ENCODE measurements at regions not wholly inside any gene's neighbourhood (a gene's known extent, or its start where the extent isn't known, plus 50 kb on each side); places are given as distances from the start of the nearest gene placed in this dataset.

DNA sequence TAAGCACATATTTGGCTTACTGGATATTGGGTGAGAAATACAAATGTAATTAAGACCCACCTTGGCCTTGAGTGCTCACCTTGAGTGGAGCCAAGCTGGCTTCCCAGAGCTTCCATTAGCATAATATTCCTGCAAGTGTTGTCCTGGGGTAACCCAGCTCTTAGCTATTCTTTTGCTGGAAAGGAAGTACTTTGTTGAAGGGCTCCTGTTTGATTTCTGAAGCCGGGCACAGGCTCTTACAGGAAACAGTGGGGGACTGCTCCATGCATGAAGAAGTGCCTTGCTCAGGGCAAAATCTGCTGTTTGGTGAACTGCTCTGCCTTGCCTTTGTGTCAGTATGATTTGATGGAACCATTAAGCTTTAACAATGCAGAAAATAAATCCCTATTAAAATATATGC is 325.4 kb downstream of the SMAD2 start:
- Mint-ChIP-seq H3K27ac (no peak overlapping the region), H3K36me3 (ENCODE audit: low read depth) (no peaks in the 10 kb centered on the region; the same call in 2 of the 3 replicates)
- ATAC-seq = no peak

GRCh38 chr18:47604021-47604420 is 326.4 kb downstream of the SMAD2 start:
- no peak overlapping the region for H3K4me3 Mint-ChIP-seq
- H3K4me2 ChIP-seq = no peak overlapping the region
- peaks cover 3% of the 10 kb centered on the region; the same call in 2 of the 3 replicates for H3K9me3 Mint-ChIP-seq
- no peaks in the 10 kb centered on the region; the same call in 2 of the 3 replicates for H3K36me3 Mint-ChIP-seq (ENCODE audit: low read depth)
- peaks cover 2% of the 10 kb centered on the region for H3K27me3 Mint-ChIP-seq (ENCODE audit: insufficient read depth, low read depth, poor library complexity)
- no peaks in the 10 kb centered on the region for H3K27me3 ChIP-seq (ENCODE audit: insufficient read depth)
- H3K27ac Mint-ChIP-seq = no peak overlapping the region
- H4K20me1 ChIP-seq (replicated peaks; ENCODE audit: insufficient read depth) = no peaks in the 10 kb centered on the region
- peaks cover 10% of the 10 kb centered on the region for H3K4me1 Mint-ChIP-seq
- no peak overlapping the region for H3K27ac ChIP-seq (ENCODE audit: low read depth)
- H3K9me2 ChIP-seq (ENCODE audit: insufficient read depth) = 0 out of 2 replicates have a peak, but pooled peaks cover 5% of the 10 kb centered on the region
- H3K4me3 ChIP-seq = no peak overlapping the region
- H2AFZ ChIP-seq = no peak overlapping the region
- H3F3A ChIP-seq (replicated peaks; ENCODE audit: low read depth) = no peaks in the 10 kb centered on the region
- no peak for DNase-seq (ENCODE audit: low spot score)
- H3K4me1 ChIP-seq (ENCODE audit: insufficient read depth) = no peaks in the 10 kb centered on the region
- H3K79me2 ChIP-seq (replicated peaks; ENCODE audit: insufficient read depth) = no peaks in the 10 kb centered on the region
- H3K36me3 ChIP-seq (ENCODE audit: insufficient read depth) = no peaks in the 10 kb centered on the region
- no peak for ATAC-seq
- TF ChIP-seq NANOG (IDR thresholded peaks at IDR 0.05; ENCODE audit: borderline replicate concordance) (no peak), REST (IDR thresholded peaks at IDR 0.05; ENCODE audit: unreplicated experiment) (no peak), STAT1 (IDR thresholded peaks at IDR 0.05; ENCODE audit: unreplicated experiment) (no peak), EZH2phosphoT487 (IDR thresholded peaks at IDR 0.05; ENCODE audit: unreplicated experiment) (no peak), EZH2 (IDR thresholded peaks at IDR 0.05; ENCODE audit: low read depth, unreplicated experiment) (no peak), POLR2AphosphoS5 (IDR thresholded peaks at IDR 0.05; ENCODE audit: low read depth) (no peak)

More for the DNA sequence above, 325.4 kb downstream of the SMAD2 start:
- Mint-ChIP-seq H3K9me3 (peaks cover 3% of the 10 kb centered on the region; the same call in 2 of the 3 replicates), H3K4me3 (no peak overlapping the region), H3K4me1 (peaks cover 10% of the 10 kb centered on the region), H3K27me3 (ENCODE audit: insufficient read depth, low read depth, poor library complexity) (peaks cover 2% of the 10 kb centered on the region)
- no peaks in the 10 kb centered on the region for H3K36me3 ChIP-seq (ENCODE audit: insufficient read depth)
- no peaks in the 10 kb centered on the region for H3K27me3 ChIP-seq (ENCODE audit: insufficient read depth)
- TF ChIP-seq REST (IDR thresholded peaks at IDR 0.05; ENCODE audit: unreplicated experiment) (no peak), ZNF114 (CRISPR knock-in tag; IDR thresholded peaks at IDR 0.05) (no peak), NANOG (IDR thresholded peaks at IDR 0.05; ENCODE audit: borderline replicate concordance) (no peak), EZH2 (IDR thresholded peaks at IDR 0.05; ENCODE audit: low read depth, unreplicated experiment) (no peak), POLR2AphosphoS5 (IDR thresholded peaks at IDR 0.05; ENCODE audit: low read depth) (no peak)
- no peak for DNase-seq (ENCODE audit: low spot score)
- H3F3A ChIP-seq (replicated peaks; ENCODE audit: low read depth) = no peaks in the 10 kb centered on the region
- no peak overlapping the region for H3K27ac ChIP-seq (ENCODE audit: low read depth)
- H4K20me1 ChIP-seq (replicated peaks; ENCODE audit: insufficient read depth) = no peaks in the 10 kb centered on the region
- no peaks in the 10 kb centered on the region for H3K79me2 ChIP-seq (replicated peaks; ENCODE audit: insufficient read depth)
- no peak overlapping the region for H3K4me2 ChIP-seq
- no peak overlapping the region for H3K4me3 ChIP-seq
- H3K9me2 ChIP-seq (ENCODE audit: insufficient read depth) = 0 out of 2 replicates have a peak, but pooled peaks cover 5% of the 10 kb centered on the region
- H3K4me1 ChIP-seq (ENCODE audit: insufficient read depth) = no peaks in the 10 kb centered on the region
- H2AFZ ChIP-seq = no peak overlapping the region
